GM12878 (cell line): ENCODE measurements at regions not wholly inside any gene's neighbourhood (a gene's known extent, or its start where the extent isn't known, plus 50 kb on each side); places are given as distances from the start of the nearest gene placed in this dataset.
A peak's percentile ranks its signal among the peaks of the same experiment; 100 is the strongest.

Experiments
- ATAC-seq: fragments of 200-7000 bp; cut with Tn5 transposase; 3 replicates; pipeline ENCODE4 v1.9.1; 2020; ENCODE audit warnings: mild to moderate bottlenecking, moderate library complexity
- BruUV-seq: library from RNA; stranded (reverse); fragments of 400-500 nt; replicated peaks from 2 replicates; lab custom pipeline; 2021; lab: Mats Ljungman, UMichigan
- CTCF ChIA-PET: fragments of 300-600 bp; sonication (Branson Sonifier 250); formaldehyde crosslinking; extraction: SDS; loops from one replicate; lab custom pipeline; 2021; ENCODE audit warnings: inconsistent platforms; lab: Yijun Ruan, JAX
- POLR2A ChIA-PET: fragments of 350-600 bp; formaldehyde crosslinking; extraction: SDS; loops from one replicate; lab custom pipeline; 2021; ENCODE audit warnings: inconsistent platforms; lab: Charles Lee
- RAD21 ChIA-PET: fragments of 300-600 bp; sonication (Branson Sonifier 250); formaldehyde crosslinking; loops from one replicate; lab custom pipeline; 2023; ENCODE audit warnings: antibody characterized with exemption; ENCODE audit not compliant: unreplicated experiment; lab: Charles Lee
- SMC1A ChIA-PET: fragments of 300-600 bp; sonication (Branson Sonifier 250); formaldehyde crosslinking; loops from one replicate; lab custom pipeline; 2023; ENCODE audit not compliant: unreplicated experiment, uncharacterized antibody; lab: Charles Lee
- DNase-seq: peaks from one replicate; pipeline ENCODE4 v3.0.0-alpha.2; 2011; ENCODE audit warnings: low read depth, low spot score
- FAIRE-seq: peaks from 3 replicates; lab custom pipeline; 2011; peaks lifted over from hg19 to GRCh38; lab: Jason Lieb, UNC
- H2AFZ ChIP-seq: 2 replicates; pipeline ENCODE4 v1.6.0; 2011; ENCODE audit warnings: low read depth, low read length, control low read depth; ENCODE audit not compliant: control insufficient read depth
- H3K27ac ChIP-seq: 2 replicates; pipeline ENCODE4 v1.5.1; 2011; ENCODE audit warnings: control low read depth; ENCODE audit not compliant: control insufficient read depth, insufficient read depth
- H3K27me3 ChIP-seq, 2 experiments: replicated peaks in 1 of 2; 2 replicates each; pipeline versions ENCODE4 v1.6.0 to v1.6.1; 2011; ENCODE audit warnings: low read length in 1 of 2; ENCODE audit not compliant: control insufficient read depth in 2 of 2, insufficient read depth in 2 of 2
- H3K36me3 ChIP-seq, 2 experiments: 2 replicates each; pipeline ENCODE4 v1.5.1; 2011; ENCODE audit warnings: low read length in 1 of 2; ENCODE audit not compliant: control insufficient read depth in 2 of 2, insufficient read depth in 2 of 2
- H3K4me1 ChIP-seq: 2 replicates; pipeline ENCODE4 v1.6.1; 2011; ENCODE audit warnings: mild to moderate bottlenecking, low read length, moderate library complexity, mixed read lengths; ENCODE audit not compliant: control insufficient read depth, insufficient read depth
- H3K4me2 ChIP-seq: 2 replicates; pipeline ENCODE4 v1.6.0; 2011; ENCODE audit warnings: control low read depth; ENCODE audit not compliant: control insufficient read depth, insufficient read depth
- H3K4me3 ChIP-seq: fragments of 200-600 bp; sonication (generic); 2 replicates; pipeline ENCODE4 v1.5.1; 2016
- H3K79me2 ChIP-seq: 2 replicates; pipeline ENCODE4 v1.6.0; 2011; ENCODE audit warnings: low read length; ENCODE audit not compliant: control insufficient read depth, insufficient read depth
- H3K9ac ChIP-seq: 2 replicates; pipeline ENCODE4 v1.8.0; 2011; ENCODE audit warnings: low read length, control low read depth, mixed read lengths; ENCODE audit not compliant: control insufficient read depth, insufficient read depth
- H3K9me3 ChIP-seq: replicated peaks from 3 replicates; pipeline ENCODE4 v1.5.1; 2011; ENCODE audit warnings: mild to moderate bottlenecking, low read length; ENCODE audit not compliant: control insufficient read depth, insufficient read depth
- H4K20me1 ChIP-seq: 2 replicates; pipeline ENCODE4 v1.6.0; 2011; ENCODE audit not compliant: control insufficient read depth, insufficient read depth
- CBX3 ChIP-seq: fragments of 200-600 bp; sonication (generic); IDR thresholded peaks from 2 replicates; pipeline ENCODE4 v1.6.1; 2016; ENCODE audit warnings: low read depth, borderline replicate concordance
- CEBPZ ChIP-seq: fragments of 150-350 bp; IDR thresholded peaks from 2 replicates; pipeline ENCODE4 v1.6.1; 2016; ENCODE audit warnings: low read depth, low read length
- CHD1 ChIP-seq: IDR thresholded peaks from 2 replicates; pipeline ENCODE4 v1.6.1; 2012; ENCODE audit warnings: low read depth, low read length, improper control_type of control experiment
- ZZZ3 ChIP-seq: IDR thresholded peaks from 2 replicates; pipeline ENCODE4 v1.6.1; 2011; ENCODE audit warnings: low read depth; ENCODE audit not compliant: control insufficient read depth, insufficient read length
- WGBS: methylation state at CpG from one replicate; pipeline ENCODE4 v1.1.6; 2016; ENCODE audit warnings: low lambda C conversion rate; ENCODE audit not compliant: insufficient replicate concordance, insufficient coverage; ENCODE audit errors: missing lambda C conversion rate; 5-methylcytosine and 5-hydroxymethylcytosine counted together
- in situ Hi-C: fragments of 300-500 bp; cut with MboI; formaldehyde crosslinking; loops from 9 replicates; pipeline ENCODE4 v1.14.3; 2018; ENCODE audit warnings: mixed read lengths
- intact Hi-C: fragments of 100-400 bp; cut with micrococcal nuclease; formaldehyde crosslinking; loops from one replicate; pipeline ENCODE4 v1.14.2; 2022; ENCODE audit not compliant: unreplicated experiment

DNA sequence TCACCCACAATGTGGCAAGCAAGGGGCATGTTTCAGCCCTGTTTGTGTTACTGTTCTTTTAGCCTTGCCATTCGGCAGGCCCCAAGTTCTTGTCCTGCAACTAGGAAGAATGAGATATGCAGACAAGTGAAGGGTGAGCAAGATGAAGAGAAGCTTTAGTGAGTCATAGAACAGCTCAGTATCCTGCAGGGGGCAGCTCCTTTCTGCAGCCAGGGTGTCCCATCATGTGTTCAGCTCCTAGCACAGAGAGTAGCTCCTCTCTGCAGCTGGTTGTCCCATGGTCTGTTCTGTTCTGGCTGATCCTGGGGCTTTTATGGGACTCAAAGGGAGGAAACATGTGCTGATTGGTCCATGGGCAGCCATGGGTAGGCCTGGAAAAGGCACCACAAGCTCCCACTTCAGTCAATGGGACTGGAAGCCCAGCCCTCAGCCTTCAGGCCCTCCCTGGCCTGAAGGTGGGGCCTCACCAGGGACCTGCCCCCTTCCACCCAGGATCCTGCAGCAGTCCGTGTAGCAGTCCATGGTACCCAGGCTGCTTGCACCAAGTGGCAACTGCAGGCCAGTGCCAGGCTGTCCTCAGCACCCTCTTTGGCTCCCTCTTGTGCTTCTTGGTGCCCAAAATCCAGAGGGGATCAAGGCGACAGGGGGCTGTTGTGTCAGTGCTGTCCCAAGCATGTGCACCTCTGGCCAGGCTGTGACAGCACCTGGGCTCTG lies 326.4 kb downstream of the NR4A2 start:
- in situ Hi-C loops: no loop called here
- no peak overlapping the region for H3K27ac ChIP-seq
- ChIA-PET POLR2A (no interaction called here), CTCF (interaction anchor here (0.8 to 1.9 kb wide), 4 partner anchors 9 to 584 kb away, joined by 3 to 9 read pairs (median 3); no protein-coding TSS in a partner anchor), SMC1A (interaction anchor here (0.9 to 1.7 kb wide), 2 partner anchors 59 to 629 kb away, joined by 3 read pairs; no protein-coding TSS in a partner anchor), RAD21 (interaction anchor here (0.6 to 1.5 kb wide), 2 partner anchors 583 to 775 kb away, joined by 3 to 4 read pairs; no protein-coding TSS in a partner anchor)
- no peak overlapping the region for H3K4me2 ChIP-seq
- BruUV-seq: no TSS peak
- intact Hi-C loops: no loop called here
- no peak for TF ChIP-seq CBX3
- no peak for TF ChIP-seq CEBPZ
- no peak for TF ChIP-seq ZZZ3
- TF ChIP-seq CHD1: no peak
- H3K4me3 ChIP-seq: no peak overlapping the region
- H3K27me3 ChIP-seq: no peaks in the 10 kb centered on the region
- no peak for DNase-seq
- no peaks in the 10 kb centered on the region for H3K9me3 ChIP-seq
- no peak for FAIRE-seq
- H3K36me3 ChIP-seq: no peaks in the 10 kb centered on the region
- 28% methylated on average over 3 of the region's 3 CpGs for WGBS
- ATAC-seq: peak; percentile 66
- no peak overlapping the region for H3K9ac ChIP-seq
- H4K20me1 ChIP-seq: no peaks in the 10 kb centered on the region
- no peak overlapping the region for H2AFZ ChIP-seq
- no peaks in the 10 kb centered on the region for H3K79me2 ChIP-seq
- H3K4me1 ChIP-seq: no peaks in the 10 kb centered on the region
